TTC549 (cell line): ENCODE measurements at regions not wholly inside any gene's neighbourhood (a gene's known extent, or its start where the extent isn't known, plus 50 kb on each side); places are given as distances from the start of the nearest gene placed in this dataset.
"Not testable (repeated sequence)": the region's sequence is repeated elsewhere in the genome, so short reads cannot be mapped to it uniquely, and the experiment has no call there.

Experiments
- FAIRE-seq: peaks from 2 replicates; lab custom pipeline; 2012; peaks lifted over from hg19 to GRCh38; lab: Jason Lieb, UNC

DNA sequence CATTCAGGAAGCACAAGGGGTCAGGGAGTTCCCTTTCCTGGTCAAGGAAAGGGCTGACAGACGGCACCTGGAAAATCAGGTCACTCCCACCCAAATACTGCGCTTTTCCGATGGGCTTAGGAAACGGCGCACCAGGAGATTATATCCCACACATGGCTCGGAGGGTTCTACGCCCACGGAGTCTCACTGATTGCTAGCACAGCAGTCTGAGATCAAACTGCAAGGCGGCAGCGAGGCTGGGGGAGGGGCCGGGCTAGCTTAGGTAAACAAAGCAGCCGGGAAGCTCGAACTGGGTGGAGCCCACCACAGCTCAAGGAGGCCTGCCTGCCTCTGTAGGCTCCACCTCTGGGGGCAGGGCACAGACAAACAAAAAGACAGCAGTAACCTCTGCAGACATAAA is 68.0 kb upstream of the CCT8L2 start:
- FAIRE-seq, result not testable (repeated sequence)

- not testable (repeated sequence) for FAIRE-seq
These were observed 66.7 kb upstream of the CCT8L2 start for GRCh38 chr22:16659273-16659834.

DNA sequence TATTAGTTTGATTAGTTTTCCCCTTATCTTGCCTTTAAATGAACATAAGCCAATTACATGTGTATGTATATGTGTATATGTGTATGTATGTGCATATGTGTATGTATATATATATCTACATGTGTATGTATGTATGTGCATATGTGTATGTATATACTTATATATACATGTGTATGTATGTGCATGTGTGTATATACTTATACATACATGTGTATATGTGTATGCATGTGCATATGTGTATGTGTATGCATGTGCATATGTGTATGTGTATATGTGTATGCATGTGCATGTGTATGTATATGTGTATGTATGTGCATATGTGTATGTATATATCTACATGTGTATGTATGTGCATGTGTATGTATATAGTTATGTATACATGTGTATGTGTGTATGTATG is 65.5 kb upstream of the CCT8L2 start:
- no peak for FAIRE-seq

DNA sequence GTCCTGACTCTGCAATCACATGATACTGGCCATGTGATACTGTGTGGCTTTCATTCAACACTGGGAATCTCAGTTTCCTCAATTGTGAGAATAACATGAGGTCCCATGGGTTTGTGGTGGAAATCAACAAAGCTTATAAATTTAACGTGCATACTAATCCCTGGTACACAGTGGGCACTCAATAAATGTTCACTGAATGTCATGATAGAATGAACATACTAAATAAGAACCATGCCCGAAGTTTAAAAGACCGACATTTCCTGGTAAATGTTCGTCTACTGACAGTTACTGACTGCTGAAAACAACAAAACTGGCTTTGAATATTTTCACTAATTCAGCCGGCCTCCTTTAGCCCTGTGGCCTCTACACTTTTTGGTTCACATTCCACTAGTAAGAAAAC is 62.3 kb upstream of the CCT8L2 start:
- no peak for FAIRE-seq

GRCh38 chr22:16654336-16654735 is 61.7 kb upstream of the CCT8L2 start:
- not testable (repeated sequence) for FAIRE-seq

- FAIRE-seq, result not testable (repeated sequence)
These were observed 60.6 kb upstream of the CCT8L2 start for GRCh38 chr22:16653222-16653621.

- FAIRE-seq, result no peak
These were observed 58.6 kb upstream of the CCT8L2 start for GRCh38 chr22:16651217-16651616.
